Neural progenitor cell (in vitro differentiated cells): ENCODE measurements at regions not wholly inside any gene's neighbourhood (a gene's known extent, or its start where the extent isn't known, plus 50 kb on each side); places are given as distances from the start of the nearest gene placed in this dataset.

Experiments
- EZH2 ChIP-seq: fragments of 200-600 bp; sonication (generic); IDR thresholded peaks from 2 replicates; pipeline ENCODE4 v1.6.1; 2017; ENCODE audit warnings: antibody characterized with exemption, mild to moderate bottlenecking, moderate library complexity
- TF ChIP-seq, protein P1 (sequence below): fragments of 200-600 bp; sonication (generic); IDR thresholded peaks from 2 replicates; pipeline ENCODE4 v1.5.1; 2017; ENCODE audit warnings: antibody characterized with exemption, mild to moderate bottlenecking

DNA sequence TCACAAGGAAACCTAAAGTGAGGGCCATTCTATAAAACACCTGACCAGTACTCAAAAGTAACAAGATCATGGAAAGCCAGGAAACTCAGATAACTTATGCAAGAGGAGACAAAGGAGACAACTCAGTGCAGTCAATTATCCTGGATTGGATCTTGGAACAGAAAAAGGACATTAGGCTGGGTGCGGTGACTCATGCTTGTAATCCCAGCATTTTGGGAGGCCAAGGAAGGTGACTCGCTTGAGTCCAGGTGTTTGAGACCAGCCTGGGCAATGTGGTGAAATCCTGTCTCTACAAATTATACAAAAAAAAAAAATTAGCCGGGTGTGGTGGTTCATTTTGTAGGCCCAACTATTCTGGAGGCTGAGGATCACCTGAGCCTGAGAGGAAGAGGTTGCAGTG, 424.5 kb upstream of the SPRED2 start:
- TF ChIP-seq, protein P1, sequence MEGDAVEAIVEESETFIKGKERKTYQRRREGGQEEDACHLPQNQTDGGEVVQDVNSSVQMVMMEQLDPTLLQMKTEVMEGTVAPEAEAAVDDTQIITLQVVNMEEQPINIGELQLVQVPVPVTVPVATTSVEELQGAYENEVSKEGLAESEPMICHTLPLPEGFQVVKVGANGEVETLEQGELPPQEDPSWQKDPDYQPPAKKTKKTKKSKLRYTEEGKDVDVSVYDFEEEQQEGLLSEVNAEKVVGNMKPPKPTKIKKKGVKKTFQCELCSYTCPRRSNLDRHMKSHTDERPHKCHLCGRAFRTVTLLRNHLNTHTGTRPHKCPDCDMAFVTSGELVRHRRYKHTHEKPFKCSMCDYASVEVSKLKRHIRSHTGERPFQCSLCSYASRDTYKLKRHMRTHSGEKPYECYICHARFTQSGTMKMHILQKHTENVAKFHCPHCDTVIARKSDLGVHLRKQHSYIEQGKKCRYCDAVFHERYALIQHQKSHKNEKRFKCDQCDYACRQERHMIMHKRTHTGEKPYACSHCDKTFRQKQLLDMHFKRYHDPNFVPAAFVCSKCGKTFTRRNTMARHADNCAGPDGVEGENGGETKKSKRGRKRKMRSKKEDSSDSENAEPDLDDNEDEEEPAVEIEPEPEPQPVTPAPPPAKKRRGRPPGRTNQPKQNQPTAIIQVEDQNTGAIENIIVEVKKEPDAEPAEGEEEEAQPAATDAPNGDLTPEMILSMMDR, result no peak
- no peak for TF ChIP-seq EZH2
